Mucosa of descending colon (tissue), 3 donors: ENCODE measurements at regions not wholly inside any gene's neighbourhood (a gene's known extent, or its start where the extent isn't known, plus 50 kb on each side); places are given as distances from the start of the nearest gene placed in this dataset.

Experiments used
- ATAC-seq: fragments of 200-7000 bp; cut with Tn5 transposase; one replicate; pipeline ENCODE4 v1.9.1; 2020; ENCODE audit warnings: mild to moderate bottlenecking, moderate library complexity
- DNase-seq, 3 donors: peaks; one replicate each; pipeline ENCODE4 v3.0.0-alpha.2; 2020
- H3K36me3 ChIP-seq: fragments of 200-600 bp; one replicate; pipeline ENCODE4 v1.8.0; 2021; ENCODE audit warnings: low read depth, mild to moderate bottlenecking
- H3K4me1 ChIP-seq: fragments of 200-600 bp; one replicate; pipeline ENCODE4 v1.8.0; 2021; ENCODE audit warnings: low read depth, mild to moderate bottlenecking
- H3K4me3 ChIP-seq: fragments of 200-600 bp; one replicate; pipeline ENCODE4 v1.8.0; 2021; ENCODE audit warnings: mild to moderate bottlenecking
- H3K9me3 ChIP-seq: fragments of 200-600 bp; one replicate; pipeline ENCODE4 v1.8.0; 2021; ENCODE audit warnings: mild to moderate bottlenecking
- intact Hi-C, 2 donors: fragments of 100-400 bp; cut with DNase I in 1 of 2; cut with micrococcal nuclease in 1 of 2; formaldehyde crosslinking; loops; one replicate each; pipeline versions ENCODE4 v1.11.0 to v1.11.1; 2022; cut with DNase I, micrococcal nuclease
- TF ChIP-seq, protein P1 (sequence below): fragments of 200-600 bp; IDR thresholded peaks from one replicate; pipeline ENCODE4 v1.8.0; 2022; ENCODE audit warnings: antibody characterized with exemption, mild to moderate bottlenecking
- donor health status: DM: no; HTN: no; CAD: no; lungs with moderate emphysema.
- donor health status: DM: no; HTN: no; CAD: no.
- donor health status: DM: no; HTN: yes; CAD: no.

DNA sequence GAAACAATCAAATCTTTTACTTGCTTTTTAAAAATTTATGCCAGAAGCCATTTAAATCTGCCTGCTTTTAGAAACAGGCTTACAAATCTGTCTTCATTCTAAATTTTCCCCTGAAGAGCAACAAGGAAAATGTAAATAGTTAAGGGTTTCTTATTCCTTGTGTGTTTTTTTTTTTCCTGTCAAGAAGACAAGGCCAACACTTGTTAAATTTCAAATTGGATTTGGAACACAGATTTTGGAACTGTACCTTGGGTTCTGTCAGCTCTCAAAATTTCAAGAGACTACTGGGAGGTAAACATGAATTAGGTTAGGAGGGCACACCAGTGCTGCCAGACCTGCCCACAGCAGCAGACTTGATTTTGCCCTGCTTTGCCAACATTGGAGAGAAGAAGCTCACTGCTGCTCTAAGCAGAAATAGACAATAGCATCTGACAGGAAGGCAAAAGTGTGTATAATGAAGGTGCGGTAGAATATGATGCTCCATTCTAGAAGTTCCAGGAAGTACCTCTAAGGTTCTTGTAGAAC is 121.7 kb downstream of the NHLRC3 start:
- TF ChIP-seq, protein P1, sequence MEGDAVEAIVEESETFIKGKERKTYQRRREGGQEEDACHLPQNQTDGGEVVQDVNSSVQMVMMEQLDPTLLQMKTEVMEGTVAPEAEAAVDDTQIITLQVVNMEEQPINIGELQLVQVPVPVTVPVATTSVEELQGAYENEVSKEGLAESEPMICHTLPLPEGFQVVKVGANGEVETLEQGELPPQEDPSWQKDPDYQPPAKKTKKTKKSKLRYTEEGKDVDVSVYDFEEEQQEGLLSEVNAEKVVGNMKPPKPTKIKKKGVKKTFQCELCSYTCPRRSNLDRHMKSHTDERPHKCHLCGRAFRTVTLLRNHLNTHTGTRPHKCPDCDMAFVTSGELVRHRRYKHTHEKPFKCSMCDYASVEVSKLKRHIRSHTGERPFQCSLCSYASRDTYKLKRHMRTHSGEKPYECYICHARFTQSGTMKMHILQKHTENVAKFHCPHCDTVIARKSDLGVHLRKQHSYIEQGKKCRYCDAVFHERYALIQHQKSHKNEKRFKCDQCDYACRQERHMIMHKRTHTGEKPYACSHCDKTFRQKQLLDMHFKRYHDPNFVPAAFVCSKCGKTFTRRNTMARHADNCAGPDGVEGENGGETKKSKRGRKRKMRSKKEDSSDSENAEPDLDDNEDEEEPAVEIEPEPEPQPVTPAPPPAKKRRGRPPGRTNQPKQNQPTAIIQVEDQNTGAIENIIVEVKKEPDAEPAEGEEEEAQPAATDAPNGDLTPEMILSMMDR, result no peak
- no peak for ATAC-seq
- intact Hi-C loops, result no loop called here

DNA sequence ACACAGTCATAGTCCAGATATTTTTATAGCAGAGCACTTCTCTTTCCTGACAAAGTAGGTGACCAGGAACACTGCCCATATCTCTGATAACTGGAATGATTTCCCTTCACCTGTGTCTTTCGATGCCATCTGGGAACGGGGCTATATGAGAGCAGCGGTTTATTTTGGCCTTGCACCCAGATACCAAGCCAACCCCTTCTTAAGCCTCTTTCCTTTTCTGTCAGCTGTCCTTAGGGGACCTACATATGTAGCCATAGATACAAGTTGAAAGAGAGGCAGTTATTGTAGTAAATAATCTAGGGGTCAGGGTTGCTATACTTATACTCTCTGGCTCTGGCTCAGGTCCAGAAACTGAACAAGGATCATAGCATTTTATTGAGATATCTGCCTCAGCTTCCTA is 128.8 kb downstream of the NHLRC3 start:
- intact Hi-C loops, result no loop called here
- ATAC-seq (no peak), DNase-seq (no peak)
- Histone ChIP-seq H3K9me3 (no peaks in the 10 kb centered on the region), H3K36me3 (no peaks in the 10 kb centered on the region), H3K4me3 (no peak overlapping the region), H3K4me1 (no peaks in the 10 kb centered on the region)
- TF ChIP-seq, protein P1, result no peak

More for the DNA sequence above, 121.7 kb downstream of the NHLRC3 start:
- Histone ChIP-seq H3K4me3 (no peak overlapping the region), H3K36me3 (no peaks in the 10 kb centered on the region), H3K4me1 (no peaks in the 10 kb centered on the region), H3K9me3 (no peaks in the 10 kb centered on the region)
- no peak for DNase-seq

DNA sequence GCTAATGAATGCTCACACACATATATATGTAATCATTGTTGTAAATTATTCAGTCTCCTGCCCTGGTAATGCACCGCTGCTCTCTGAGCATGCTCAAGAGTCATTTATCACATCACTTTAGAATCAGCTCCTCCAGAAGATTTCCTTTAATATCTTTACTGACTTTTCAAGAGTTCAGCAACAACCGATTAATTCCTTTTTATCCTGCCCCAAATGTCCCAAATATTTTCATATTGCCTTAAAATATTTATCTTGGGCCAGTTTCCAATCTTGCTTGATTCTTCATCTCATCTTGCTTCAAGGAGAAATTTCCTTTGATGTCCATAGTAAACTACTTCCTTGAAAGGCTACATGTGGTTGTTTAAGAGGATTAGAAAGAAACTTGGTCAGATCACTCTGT is 132.5 kb downstream of the NHLRC3 start:
- DNase-seq (no peak), ATAC-seq (no peak)
- no peaks in the 10 kb centered on the region for H3K9me3 ChIP-seq
- H3K4me3 ChIP-seq, result no peak overlapping the region
- H3K36me3 ChIP-seq, result no peaks in the 10 kb centered on the region
- TF ChIP-seq, protein P1, result no peak
- H3K4me1 ChIP-seq, result no peaks in the 10 kb centered on the region
- intact Hi-C loops, result no loop called here

DNA sequence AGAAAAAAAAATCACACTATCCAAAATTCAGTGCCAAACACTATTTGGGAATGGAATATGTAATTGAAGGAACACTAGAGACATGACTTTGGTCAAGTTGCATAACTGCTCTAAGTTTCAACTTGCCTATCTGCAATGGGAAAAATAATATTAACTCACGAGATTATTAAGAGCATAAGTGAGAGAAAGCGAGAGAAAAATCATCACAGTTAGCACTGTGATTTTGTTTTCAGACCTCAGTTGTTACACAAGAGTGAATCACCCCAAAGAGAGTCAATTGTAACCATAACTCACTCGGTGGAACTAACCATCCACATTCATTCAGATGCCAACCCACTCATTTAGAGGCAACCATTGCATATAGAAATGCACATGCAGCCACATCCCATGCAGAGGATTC is 147.1 kb downstream of the NHLRC3 start:
- DNase-seq, result no peak
- Histone ChIP-seq H3K36me3 (no peaks in the 10 kb centered on the region), H3K9me3 (no peaks in the 10 kb centered on the region), H3K4me1 (no peaks in the 10 kb centered on the region), H3K4me3 (no peak overlapping the region)
- TF ChIP-seq, protein P1, result no peak
- ATAC-seq, result no peak
- intact Hi-C loops, result no loop called here

DNA sequence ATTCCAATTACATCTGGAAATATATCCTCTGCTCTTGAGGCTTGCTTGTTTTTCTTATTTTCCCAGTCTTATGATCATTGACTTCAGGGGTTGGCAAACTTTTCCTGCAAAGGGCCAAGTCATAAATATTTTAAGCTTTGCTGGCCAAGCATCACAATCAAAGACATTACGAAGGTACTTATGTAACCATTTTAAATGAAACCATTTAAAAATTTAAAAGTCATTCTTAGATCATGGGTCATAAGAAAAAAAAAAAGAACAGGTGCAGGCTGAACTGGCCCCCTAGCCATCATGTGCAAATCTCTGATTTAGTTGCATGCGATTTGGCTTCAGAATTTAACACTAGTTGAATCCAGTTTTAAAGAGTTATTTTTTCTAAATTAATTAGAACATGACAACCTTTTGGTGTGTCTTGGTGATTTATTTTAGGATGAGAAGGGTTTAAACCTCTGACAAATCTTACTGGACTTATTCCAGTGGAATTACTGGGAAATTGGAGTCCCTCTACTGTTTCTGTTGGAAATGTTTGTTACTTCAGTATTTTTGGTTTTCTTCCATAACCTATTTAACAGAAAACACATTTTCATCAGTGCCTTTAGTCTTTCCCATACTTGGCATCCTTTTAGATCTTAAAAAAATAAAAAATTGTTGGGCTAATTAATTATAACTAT is 148.1 kb downstream of the NHLRC3 start:
- Histone ChIP-seq H3K4me3 (no peak overlapping the region), H3K9me3 (no peaks in the 10 kb centered on the region), H3K4me1 (no peaks in the 10 kb centered on the region), H3K36me3 (no peaks in the 10 kb centered on the region)
- TF ChIP-seq, protein P1, result no peak
- no peak for ATAC-seq
- intact Hi-C loops, result no loop called here
- DNase-seq, result no peak
